HEK293 (cell line): ENCODE measurements at regions not wholly inside any gene's neighbourhood (a gene's known extent, or its start where the extent isn't known, plus 50 kb on each side); places are given as distances from the start of the nearest gene placed in this dataset.

Experiments used
- CTCF ChIA-PET: fragments of 350-600 bp; formaldehyde crosslinking; extraction: SDS; loops from one replicate; lab custom pipeline; 2021; ENCODE audit warnings: antibody characterized with exemption; lab: Yijun Ruan, JAX
- POLR2A ChIA-PET: fragments of 300-600 bp; formaldehyde crosslinking; extraction: SDS; loops from one replicate; lab custom pipeline; 2020; ENCODE audit warnings: antibody characterized with exemption, inconsistent platforms; lab: Yijun Ruan, JAX
- H3K27ac ChIP-seq: fragments of 200-500 bp; sonication (Bioruptor generic); 2 replicates; pipeline ENCODE4 v1.5.1; 2014; ENCODE audit warnings: low read depth, low read length, control low read depth, inconsistent platforms; ENCODE audit errors: extremely low read depth
- H3K36me3 ChIP-seq, 2 experiments: fragments of 200-500 bp in 1 of 2; sonication (Bioruptor generic) in 1 of 2; 1 replicate in 1 of 2; 2 replicates in 1 of 2; pipeline ENCODE4 v1.5.1; 2014 to 2017; ENCODE audit warnings: inconsistent platforms in 2 of 2, low read length in 2 of 2; ENCODE audit not compliant: control insufficient read depth in 2 of 2, insufficient read depth in 1 of 2
- H3K4me1 ChIP-seq: fragments of 200-500 bp; sonication (Bioruptor generic); 2 replicates; pipeline ENCODE4 v1.5.1; 2014; ENCODE audit warnings: mild to moderate bottlenecking, low read length, inconsistent platforms; ENCODE audit not compliant: control insufficient read depth, insufficient read depth
- H3K4me3 ChIP-seq: 2 replicates; pipeline ENCODE4 v1.5.1; 2011; ENCODE audit warnings: low read depth, mild to moderate bottlenecking, control low read depth, low read length, moderate library complexity
- H3K9me3 ChIP-seq: fragments of 200-500 bp; sonication (Bioruptor generic); 2 replicates; pipeline ENCODE4 v1.5.1; 2014; ENCODE audit warnings: low read depth, low read length, inconsistent platforms; ENCODE audit not compliant: control insufficient read depth, insufficient read depth
- GLIS1 ChIP-seq: fragments of 450-650 bp; formaldehyde crosslinking; IDR thresholded peaks from 2 replicates; pipeline ENCODE4 v1.5.1; 2016; ENCODE audit warnings: missing biosample characterization, missing genetic modification characterization
- HOXC10 ChIP-seq: sonication (generic); formaldehyde crosslinking; IDR thresholded peaks from 2 replicates; pipeline ENCODE4 v1.8.1; 2023; ENCODE audit warnings: mild to moderate bottlenecking, missing genetic modification reagents
- MZF1 ChIP-seq: fragments of 450-650 bp; formaldehyde crosslinking; IDR thresholded peaks from 2 replicates; pipeline ENCODE4 v1.5.1; 2017; ENCODE audit warnings: missing biosample characterization, missing genetic modification characterization, borderline replicate concordance
- TCF7L2 ChIP-seq: IDR thresholded peaks from 2 replicates; pipeline ENCODE4 v1.6.1; 2011; ENCODE audit warnings: low read depth, mild to moderate bottlenecking, inconsistent platforms, low read length, moderate library complexity, borderline replicate concordance
- ZBTB48 ChIP-seq: fragments of 450-650 bp; formaldehyde crosslinking; IDR thresholded peaks from 2 replicates; pipeline ENCODE4 v1.5.1; 2016; ENCODE audit warnings: missing biosample characterization, missing genetic modification characterization
- ZBTB6 ChIP-seq: fragments of 450-650 bp; formaldehyde crosslinking; IDR thresholded peaks from 2 replicates; pipeline ENCODE4 v1.5.1; 2017; ENCODE audit warnings: missing biosample characterization, missing genetic modification characterization
- ZFP37 ChIP-seq: fragments of 450-650 bp; formaldehyde crosslinking; IDR thresholded peaks from 2 replicates; pipeline ENCODE4 v1.5.1; 2016; ENCODE audit warnings: missing biosample characterization, missing genetic modification characterization
- ZNF175 ChIP-seq: fragments of 450-650 bp; formaldehyde crosslinking; IDR thresholded peaks from 2 replicates; pipeline ENCODE4 v1.5.1; 2016; ENCODE audit warnings: missing biosample characterization, missing genetic modification characterization
- ZNF398 ChIP-seq: fragments of 450-650 bp; formaldehyde crosslinking; IDR thresholded peaks from 2 replicates; pipeline ENCODE4 v1.5.1; 2017; ENCODE audit warnings: missing biosample characterization, missing genetic modification characterization
- ZNF514 ChIP-seq: fragments of 450-650 bp; formaldehyde crosslinking; IDR thresholded peaks from 2 replicates; pipeline ENCODE4 v1.5.1; 2016; ENCODE audit warnings: missing biosample characterization, missing genetic modification characterization
- ZNF548 ChIP-seq: fragments of 450-650 bp; formaldehyde crosslinking; IDR thresholded peaks from 2 replicates; pipeline ENCODE4 v1.5.1; 2016; ENCODE audit warnings: missing biosample characterization, missing genetic modification characterization
- ZNF596 ChIP-seq: fragments of 450-650 bp; IDR thresholded peaks from 2 replicates; pipeline ENCODE4 v1.5.0; 2018; ENCODE audit warnings: missing biosample characterization, mild to moderate bottlenecking, missing genetic modification characterization, moderate library complexity
- ZNF600 ChIP-seq: fragments of 450-650 bp; formaldehyde crosslinking; IDR thresholded peaks from 2 replicates; pipeline ENCODE4 v1.5.1; 2016; ENCODE audit warnings: missing biosample characterization, missing genetic modification characterization
- ZNF623 ChIP-seq: fragments of 450-650 bp; formaldehyde crosslinking; IDR thresholded peaks from 2 replicates; pipeline ENCODE4 v1.5.1; 2016; ENCODE audit warnings: missing biosample characterization, missing genetic modification characterization
- ZNF792 ChIP-seq: fragments of 450-650 bp; formaldehyde crosslinking; IDR thresholded peaks from 2 replicates; pipeline ENCODE4 v1.5.1; 2016; ENCODE audit warnings: missing biosample characterization, missing genetic modification characterization
- ZSCAN4 ChIP-seq: fragments of 450-650 bp; formaldehyde crosslinking; IDR thresholded peaks from 2 replicates; pipeline ENCODE4 v1.5.1; 2017; ENCODE audit warnings: missing biosample characterization, missing genetic modification characterization
- TF ChIP-seq, protein P1 (sequence below): fragments of 450-650 bp; formaldehyde crosslinking; optimal IDR thresholded peaks from 2 replicates; pipeline ENCODE3; 2016; ENCODE audit warnings: missing biosample characterization, mild to moderate bottlenecking, missing genetic modification characterization
- TF ChIP-seq, protein P2 (sequence below): fragments of 450-650 bp; formaldehyde crosslinking; IDR thresholded peaks from 2 replicates; pipeline ENCODE4 v1.5.1; 2016; ENCODE audit warnings: missing biosample characterization, missing genetic modification characterization
- TF ChIP-seq, protein P3 (sequence below): fragments of 450-650 bp; formaldehyde crosslinking; IDR thresholded peaks from 2 replicates; pipeline ENCODE4 v1.5.1; 2016; ENCODE audit warnings: missing biosample characterization, missing genetic modification characterization

- TF ChIP-seq TCF7L2: no peak
- TF ChIP-seq HOXC10 (CRISPR knock-in tag): no peak
- no peak for TF ChIP-seq ZFP37 (tag by site-specific recombination)
- TF ChIP-seq GLIS1 (tag by site-specific recombination): no peak
- TF ChIP-seq ZNF514 (tag by site-specific recombination): no peak
- no peak for TF ChIP-seq MZF1
- TF ChIP-seq, protein P1, sequence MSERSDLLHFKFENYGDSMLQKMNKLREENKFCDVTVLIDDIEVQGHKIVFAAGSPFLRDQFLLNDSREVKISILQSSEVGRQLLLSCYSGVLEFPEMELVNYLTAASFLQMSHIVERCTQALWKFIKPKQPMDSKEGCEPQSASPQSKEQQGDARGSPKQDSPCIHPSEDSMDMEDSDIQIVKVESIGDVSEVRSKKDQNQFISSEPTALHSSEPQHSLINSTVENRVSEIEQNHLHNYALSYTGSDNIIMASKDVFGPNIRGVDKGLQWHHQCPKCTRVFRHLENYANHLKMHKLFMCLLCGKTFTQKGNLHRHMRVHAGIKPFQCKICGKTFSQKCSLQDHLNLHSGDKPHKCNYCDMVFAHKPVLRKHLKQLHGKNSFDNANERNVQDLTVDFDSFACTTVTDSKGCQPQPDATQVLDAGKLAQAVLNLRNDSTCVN (tag by site-specific recombination): no peak
- no peak for TF ChIP-seq ZNF548 (tag by site-specific recombination)
- no peak for TF ChIP-seq ZBTB6
- TF ChIP-seq ZNF623 (tag by site-specific recombination): no peak
- TF ChIP-seq, protein P2, sequence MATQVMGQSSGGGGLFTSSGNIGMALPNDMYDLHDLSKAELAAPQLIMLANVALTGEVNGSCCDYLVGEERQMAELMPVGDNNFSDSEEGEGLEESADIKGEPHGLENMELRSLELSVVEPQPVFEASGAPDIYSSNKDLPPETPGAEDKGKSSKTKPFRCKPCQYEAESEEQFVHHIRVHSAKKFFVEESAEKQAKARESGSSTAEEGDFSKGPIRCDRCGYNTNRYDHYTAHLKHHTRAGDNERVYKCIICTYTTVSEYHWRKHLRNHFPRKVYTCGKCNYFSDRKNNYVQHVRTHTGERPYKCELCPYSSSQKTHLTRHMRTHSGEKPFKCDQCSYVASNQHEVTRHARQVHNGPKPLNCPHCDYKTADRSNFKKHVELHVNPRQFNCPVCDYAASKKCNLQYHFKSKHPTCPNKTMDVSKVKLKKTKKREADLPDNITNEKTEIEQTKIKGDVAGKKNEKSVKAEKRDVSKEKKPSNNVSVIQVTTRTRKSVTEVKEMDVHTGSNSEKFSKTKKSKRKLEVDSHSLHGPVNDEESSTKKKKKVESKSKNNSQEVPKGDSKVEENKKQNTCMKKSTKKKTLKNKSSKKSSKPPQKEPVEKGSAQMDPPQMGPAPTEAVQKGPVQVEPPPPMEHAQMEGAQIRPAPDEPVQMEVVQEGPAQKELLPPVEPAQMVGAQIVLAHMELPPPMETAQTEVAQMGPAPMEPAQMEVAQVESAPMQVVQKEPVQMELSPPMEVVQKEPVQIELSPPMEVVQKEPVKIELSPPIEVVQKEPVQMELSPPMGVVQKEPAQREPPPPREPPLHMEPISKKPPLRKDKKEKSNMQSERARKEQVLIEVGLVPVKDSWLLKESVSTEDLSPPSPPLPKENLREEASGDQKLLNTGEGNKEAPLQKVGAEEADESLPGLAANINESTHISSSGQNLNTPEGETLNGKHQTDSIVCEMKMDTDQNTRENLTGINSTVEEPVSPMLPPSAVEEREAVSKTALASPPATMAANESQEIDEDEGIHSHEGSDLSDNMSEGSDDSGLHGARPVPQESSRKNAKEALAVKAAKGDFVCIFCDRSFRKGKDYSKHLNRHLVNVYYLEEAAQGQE: no peak
Observed at GRCh38 chr6:16903470-16903869, 142.2 kb upstream of the ATXN1 start (continued).

- peaks cover 15% of the 10 kb centered on the region for H3K4me1 ChIP-seq
- H3K9me3 ChIP-seq: no peaks in the 10 kb centered on the region
- no peak overlapping the region for H3K27ac ChIP-seq
- CTCF ChIA-PET: interaction anchor here (0.7 kb wide), 1 partner anchor 22 kb away, joined by 3 read pairs; no protein-coding TSS in a partner anchor
- no peak for TF ChIP-seq ZNF600 (tag by site-specific recombination)
- TF ChIP-seq, protein P3, sequence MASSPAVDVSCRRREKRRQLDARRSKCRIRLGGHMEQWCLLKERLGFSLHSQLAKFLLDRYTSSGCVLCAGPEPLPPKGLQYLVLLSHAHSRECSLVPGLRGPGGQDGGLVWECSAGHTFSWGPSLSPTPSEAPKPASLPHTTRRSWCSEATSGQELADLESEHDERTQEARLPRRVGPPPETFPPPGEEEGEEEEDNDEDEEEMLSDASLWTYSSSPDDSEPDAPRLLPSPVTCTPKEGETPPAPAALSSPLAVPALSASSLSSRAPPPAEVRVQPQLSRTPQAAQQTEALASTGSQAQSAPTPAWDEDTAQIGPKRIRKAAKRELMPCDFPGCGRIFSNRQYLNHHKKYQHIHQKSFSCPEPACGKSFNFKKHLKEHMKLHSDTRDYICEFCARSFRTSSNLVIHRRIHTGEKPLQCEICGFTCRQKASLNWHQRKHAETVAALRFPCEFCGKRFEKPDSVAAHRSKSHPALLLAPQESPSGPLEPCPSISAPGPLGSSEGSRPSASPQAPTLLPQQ (tag by site-specific recombination): no peak
- peak; percentile 79 for TF ChIP-seq ZNF596
- peak; percentile 34; the same call in 1 of the 2 replicates for TF ChIP-seq ZNF398
- no peak for TF ChIP-seq ZNF175
- TF ChIP-seq ZNF792 (tag by site-specific recombination): no peak
- TF ChIP-seq ZSCAN4 (tag by site-specific recombination): peak; percentile 84
- 0 out of 2 replicates have a peak, but pooled peaks have one; percentile 32 for TF ChIP-seq ZBTB48 (tag by site-specific recombination)
- no peaks in the 10 kb centered on the region for H3K36me3 ChIP-seq
- H3K4me3 ChIP-seq: no peak overlapping the region
- POLR2A ChIA-PET: interaction anchor here (0.6 kb wide), 1 partner anchor 72 kb away, joined by 3 read pairs; no protein-coding TSS in a partner anchor
Observed at GRCh38 chr6:16902502-16902901, 141.2 kb upstream of the ATXN1 start.
